GM12892 (cell line): ENCODE measurements at regions not wholly inside any gene's neighbourhood (a gene's known extent, or its start where the extent isn't known, plus 50 kb on each side); places are given as distances from the start of the nearest gene placed in this dataset.
"Not testable (repeated sequence)": the region's sequence is repeated elsewhere in the genome, so short reads cannot be mapped to it uniquely, and the experiment has no call there.

ENCODE experiments used
- DNase-seq: peaks from one replicate; pipeline ENCODE4 v3.0.0; 2011; ENCODE audit not compliant: insufficient read length
- FAIRE-seq: peaks from 2 replicates; lab custom pipeline; 2011; peaks lifted over from hg19 to GRCh38; lab: Jason Lieb, UNC
- POLR2A ChIP-seq: IDR thresholded peaks from 2 replicates; pipeline ENCODE4 v1.6.1; 2011; ENCODE audit warnings: low read depth, low read length, control low read depth
- POLR2AphosphoS5 ChIP-seq: IDR thresholded peaks from 2 replicates; pipeline ENCODE4 v1.6.1; 2011; ENCODE audit warnings: low read depth, low read length, control low read depth
- TAF1 ChIP-seq: IDR thresholded peaks from 2 replicates; pipeline ENCODE4 v1.6.1; 2011; ENCODE audit warnings: low read depth, mild to moderate bottlenecking, control low read depth, low read length, borderline replicate concordance

DNA sequence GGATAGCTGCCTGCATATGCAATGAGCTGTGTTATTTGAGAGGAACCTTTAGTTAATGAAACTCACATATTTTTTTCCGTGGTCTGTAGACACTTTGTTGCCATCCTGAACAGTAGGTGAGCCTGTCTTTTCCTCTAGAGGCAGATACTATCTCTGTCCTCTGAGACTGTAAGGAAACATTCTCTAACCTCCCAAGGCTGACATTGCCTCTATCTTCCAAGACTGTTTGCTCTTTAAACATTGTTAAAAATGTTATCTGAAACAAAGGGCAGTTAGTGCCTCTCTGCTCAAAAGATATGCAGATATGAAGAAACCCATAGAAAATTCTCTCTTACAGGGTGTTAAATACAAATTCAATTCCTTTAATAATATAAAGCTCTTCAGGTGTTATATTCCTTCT lies 963.8 kb upstream of the CNTN5 start:
- TF ChIP-seq TAF1 = no peak
- no peak for TF ChIP-seq POLR2AphosphoS5
- no peak for TF ChIP-seq POLR2A
- DNase-seq (no peak), FAIRE-seq (no peak)

DNA sequence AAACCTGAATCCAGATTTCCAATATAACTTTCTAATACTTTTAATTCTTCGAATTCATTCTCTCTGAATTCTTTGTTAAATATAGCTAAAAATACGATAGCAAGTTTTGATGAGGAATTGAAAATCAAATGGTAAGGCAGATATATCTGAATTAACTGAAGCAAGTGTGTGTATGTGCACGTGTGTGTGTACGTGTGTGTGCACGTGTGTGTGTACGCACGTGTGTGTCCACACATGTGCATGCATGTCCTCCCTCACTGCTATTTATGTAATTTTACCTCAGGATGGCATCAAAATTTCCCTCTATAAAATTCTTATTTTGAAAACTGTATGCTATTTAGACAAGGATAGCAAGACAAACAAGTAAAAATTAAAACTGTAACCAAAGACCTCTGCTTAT lies 961.3 kb upstream of the CNTN5 start:
- TF ChIP-seq POLR2AphosphoS5 = no peak
- no peak for TF ChIP-seq TAF1
- TF ChIP-seq POLR2A = no peak
- FAIRE-seq (no peak), DNase-seq (no peak)

DNA sequence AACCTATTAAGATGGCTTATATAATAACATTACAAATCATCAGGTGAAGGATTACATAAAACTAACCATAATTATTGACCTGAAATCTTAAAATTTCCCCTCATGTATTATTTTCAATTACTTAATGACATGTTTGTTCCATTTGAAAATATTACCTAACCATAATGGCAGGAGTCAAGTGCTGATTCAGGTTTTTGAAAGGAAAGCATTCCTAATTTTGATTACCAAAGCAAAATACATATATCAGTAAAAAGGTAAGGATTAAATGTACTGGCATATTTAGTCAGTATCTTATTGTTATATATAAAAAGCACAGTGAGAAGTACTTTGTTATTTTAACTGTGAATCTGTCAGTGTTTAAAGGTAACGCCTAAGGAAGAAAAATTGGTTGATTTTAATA lies 960.0 kb upstream of the CNTN5 start:
- no peak for TF ChIP-seq TAF1
- no peak for TF ChIP-seq POLR2AphosphoS5
- TF ChIP-seq POLR2A = no peak
- FAIRE-seq (no peak), DNase-seq (no peak)

DNA sequence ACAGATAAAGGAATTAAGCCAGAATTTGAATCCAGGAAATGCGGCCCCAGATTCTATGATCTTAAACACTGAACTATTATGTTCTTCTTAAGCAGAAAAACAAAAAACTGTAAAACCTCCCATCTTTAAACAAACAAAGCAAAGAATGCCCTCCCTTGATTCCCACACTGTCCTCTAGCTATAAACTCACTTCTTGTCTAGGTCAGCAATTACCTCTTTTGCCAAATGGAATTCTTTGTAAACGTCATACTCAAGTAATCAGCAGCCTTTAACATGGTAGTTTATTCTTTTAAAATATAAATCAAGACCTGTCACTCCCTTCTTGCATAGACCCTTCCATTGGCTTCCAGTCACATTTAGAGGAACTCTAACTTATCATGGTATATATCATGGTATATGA lies 958.9 kb upstream of the CNTN5 start:
- DNase-seq (no peak), FAIRE-seq (no peak)
- TF ChIP-seq POLR2AphosphoS5 = no peak
- TF ChIP-seq TAF1 = no peak
- TF ChIP-seq POLR2A = no peak

DNA sequence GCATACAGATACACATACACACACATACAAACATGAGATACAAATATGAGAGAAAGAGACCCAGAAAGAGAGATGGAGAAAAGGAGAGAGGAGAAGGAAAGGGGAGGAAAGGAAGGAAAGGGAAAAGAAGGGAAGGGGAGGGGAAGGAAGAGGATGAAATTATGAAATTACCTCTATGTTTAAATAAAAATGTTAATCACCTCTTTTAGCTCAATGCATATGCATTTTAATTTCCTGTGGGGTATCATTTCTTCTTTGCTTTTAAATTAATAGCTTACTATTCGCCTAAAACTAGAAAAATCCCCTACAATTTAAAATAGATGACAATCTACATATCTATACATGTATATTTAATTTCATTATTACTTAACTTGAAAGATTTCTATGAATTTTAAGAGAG lies 958.0 kb upstream of the CNTN5 start:
- TF ChIP-seq POLR2AphosphoS5 = no peak
- no peak for TF ChIP-seq POLR2A
- no peak for TF ChIP-seq TAF1
- FAIRE-seq = no peak
- DNase-seq = no peak

DNA sequence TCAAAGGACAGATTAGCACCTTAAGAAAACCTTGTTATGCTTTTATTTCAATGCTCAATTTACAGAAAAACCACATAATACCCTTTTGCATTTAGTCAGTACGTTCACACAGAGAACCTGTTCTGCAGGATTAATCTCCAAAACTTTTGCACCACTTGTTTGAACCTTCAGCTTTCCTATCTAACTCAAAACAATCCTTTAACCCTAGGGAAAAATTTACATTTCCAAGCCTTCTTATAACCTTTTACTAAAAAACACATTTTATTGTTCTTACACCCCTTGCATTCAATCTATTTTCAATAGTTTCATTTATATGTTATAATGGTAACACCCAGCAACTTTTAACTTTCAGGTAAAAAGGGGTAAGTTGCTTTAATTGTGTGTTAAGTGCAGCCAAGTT lies 952.5 kb upstream of the CNTN5 start:
- FAIRE-seq = no peak
- DNase-seq = no peak
- TF ChIP-seq POLR2A (no peak), POLR2AphosphoS5 (no peak), TAF1 (no peak)

DNA sequence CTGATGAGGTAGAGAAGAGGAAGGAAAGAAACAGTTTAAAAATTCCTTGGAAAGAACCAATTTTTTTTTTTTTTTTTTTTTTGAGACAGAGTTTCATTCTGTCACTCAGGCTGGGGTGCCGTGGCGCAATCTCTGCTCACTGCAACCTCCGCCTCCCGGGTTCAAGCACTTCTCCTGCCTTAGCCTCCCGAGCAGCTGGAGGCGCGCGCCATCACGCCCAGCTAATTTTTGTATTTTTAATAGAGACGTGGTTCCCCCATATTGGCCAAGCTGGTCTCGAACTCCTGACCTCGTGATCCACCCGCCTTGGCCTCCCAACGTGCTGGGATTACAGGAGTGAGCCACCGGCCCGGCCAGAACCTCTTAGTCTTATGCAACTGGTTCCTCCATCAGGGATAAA lies 951.6 kb upstream of the CNTN5 start:
- not testable (repeated sequence) for FAIRE-seq, DNase-seq

DNA sequence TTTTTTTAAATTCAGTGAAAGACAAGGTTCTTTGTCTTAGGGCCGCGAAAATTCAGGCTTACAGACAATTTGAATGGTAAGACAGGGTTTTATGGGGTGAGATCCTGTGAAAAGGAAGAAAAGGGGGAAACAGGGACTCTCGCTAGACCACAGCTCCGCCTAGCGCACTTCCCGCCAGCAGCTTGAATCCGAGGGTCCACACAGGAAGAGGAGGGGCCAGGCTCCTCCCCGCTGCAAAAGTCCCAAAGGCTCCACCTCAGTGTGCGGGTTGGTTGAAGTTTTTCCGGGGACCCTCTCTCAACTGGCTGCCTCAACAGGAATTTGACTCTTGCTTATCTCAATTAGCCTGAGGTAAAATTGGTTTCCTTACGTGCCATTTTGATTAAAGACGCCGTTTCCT lies 950.9 kb upstream of the CNTN5 start:
- FAIRE-seq = no peak
- no peak for DNase-seq
- TF ChIP-seq POLR2A = no peak
- no peak for TF ChIP-seq POLR2AphosphoS5
- no peak for TF ChIP-seq TAF1

DNA sequence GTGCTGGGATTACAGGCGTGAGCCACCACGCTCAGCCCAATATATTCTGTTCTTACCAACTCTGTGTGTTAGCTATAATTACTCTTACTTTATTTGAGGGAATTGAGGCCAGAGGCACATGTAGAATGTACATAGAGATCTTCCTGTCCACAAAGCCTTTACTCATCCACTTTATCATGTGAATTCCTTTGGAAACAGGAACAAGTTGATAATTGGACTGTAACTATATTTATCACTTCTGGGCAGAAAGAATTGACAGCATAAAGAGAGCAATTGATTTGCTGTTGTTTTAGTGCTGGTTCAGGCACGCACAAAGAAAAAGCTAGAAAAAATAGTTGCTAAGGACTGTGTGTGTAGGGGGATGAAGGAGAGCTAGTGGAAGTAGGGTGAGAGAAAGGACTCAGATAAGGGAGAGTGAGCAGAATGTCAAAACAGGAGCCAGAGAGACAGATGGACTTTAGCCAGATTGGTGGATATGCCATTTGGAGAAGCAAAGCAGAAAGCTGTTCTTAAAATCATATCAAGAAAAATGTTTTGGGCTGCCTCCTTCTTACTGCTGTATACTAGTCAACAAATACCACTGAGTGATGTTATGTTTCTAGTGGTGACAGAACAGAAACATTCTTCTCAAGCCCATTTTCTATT lies 929.8 kb upstream of the CNTN5 start:
- DNase-seq = no peak
- TF ChIP-seq TAF1 (no peak), POLR2A (no peak), POLR2AphosphoS5 (no peak)
- FAIRE-seq = no peak

DNA sequence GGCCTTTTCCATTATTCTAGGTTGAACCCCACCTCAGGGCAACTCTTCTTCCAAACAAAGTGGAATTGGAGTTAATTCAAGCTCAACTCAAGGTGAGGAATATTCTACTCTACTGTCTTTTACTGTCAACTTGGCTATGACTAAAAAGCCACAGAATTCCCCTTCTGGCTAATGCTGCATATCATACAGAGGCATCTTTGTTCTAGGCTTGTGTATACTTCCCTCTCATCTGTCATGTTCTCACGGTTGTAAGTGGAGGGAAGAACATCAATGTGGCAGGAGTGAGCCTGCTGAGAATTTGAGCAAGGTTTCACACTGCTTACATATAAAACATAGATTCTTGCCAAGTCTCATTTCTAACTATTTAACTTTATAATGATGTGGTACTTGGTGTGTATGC lies 921.4 kb upstream of the CNTN5 start:
- FAIRE-seq = no peak
- TF ChIP-seq POLR2A (no peak), TAF1 (no peak), POLR2AphosphoS5 (no peak)
- no peak for DNase-seq

DNA sequence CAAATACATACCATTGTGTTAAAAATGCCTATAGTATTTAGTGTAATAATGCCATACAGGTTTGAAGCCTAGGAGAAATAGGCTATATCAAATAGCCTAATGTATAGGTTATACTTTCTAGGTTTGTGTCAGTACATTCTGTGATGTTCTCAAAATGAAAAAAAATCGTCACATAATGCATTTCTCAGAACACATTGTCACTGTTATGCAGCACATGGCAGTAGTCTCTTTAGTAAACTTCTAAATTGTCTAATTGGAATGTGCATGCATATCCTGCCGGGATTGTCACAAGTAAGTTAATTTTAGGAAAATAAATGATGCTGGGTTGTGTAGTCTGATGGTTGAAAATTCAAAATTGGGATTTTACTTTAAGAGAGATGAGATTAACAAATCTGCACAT lies 920.1 kb upstream of the CNTN5 start:
- DNase-seq = no peak
- TF ChIP-seq TAF1 (no peak), POLR2A (no peak), POLR2AphosphoS5 (no peak)
- FAIRE-seq = no peak

DNA sequence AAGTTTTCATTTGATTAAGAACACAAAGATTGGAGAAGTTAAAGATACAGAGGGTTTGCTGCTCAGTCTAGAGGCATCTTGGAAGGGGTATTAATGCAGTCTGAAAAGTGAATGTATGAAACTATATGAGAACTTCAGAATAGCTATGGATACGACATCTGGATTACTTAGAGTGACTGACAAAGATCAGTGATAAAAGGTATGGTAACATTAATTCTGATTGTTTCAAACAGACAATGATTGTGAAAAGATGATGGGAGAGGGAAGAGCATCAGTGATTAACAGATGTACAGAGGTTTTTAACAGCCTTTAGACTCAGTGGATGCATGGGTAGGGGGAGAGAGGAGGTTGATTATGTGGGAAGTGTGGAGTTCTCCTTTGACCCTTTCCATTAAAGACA lies 919.4 kb upstream of the CNTN5 start:
- DNase-seq = no peak
- FAIRE-seq = no peak
- TF ChIP-seq POLR2AphosphoS5 = no peak
- no peak for TF ChIP-seq TAF1
- no peak for TF ChIP-seq POLR2A

DNA sequence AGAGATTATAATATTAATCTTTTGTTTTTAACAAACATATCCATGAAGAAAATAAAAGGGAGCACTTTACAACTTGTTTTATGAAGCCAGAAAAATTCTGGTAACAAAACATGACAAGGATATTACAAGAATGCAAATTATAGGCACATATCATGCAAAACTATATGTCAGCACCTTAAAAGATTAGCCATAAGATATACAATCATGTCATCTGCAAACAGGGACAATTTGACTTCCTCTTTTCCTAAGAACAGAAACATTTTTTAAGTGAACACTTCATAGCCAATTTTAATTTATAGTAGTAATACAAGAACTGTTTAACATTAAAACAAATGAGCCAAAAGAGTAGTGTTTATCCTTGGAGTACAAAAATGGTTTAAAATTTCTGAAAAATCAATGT lies 916.5 kb upstream of the CNTN5 start:
- FAIRE-seq (no peak), DNase-seq (no peak)
- TF ChIP-seq TAF1 = no peak
- TF ChIP-seq POLR2AphosphoS5 = no peak
- no peak for TF ChIP-seq POLR2A
